GM23338 (cell line): ENCODE measurements at regions not wholly inside any gene's neighbourhood (a gene's known extent, or its start where the extent isn't known, plus 50 kb on each side); places are given as distances from the start of the nearest gene placed in this dataset.

Experiments
- ATAC-seq: fragments of 200-7000 bp; cut with Tn5 transposase; 3 replicates; pipeline ENCODE4 v1.9.1; 2020
- DNase-seq: peaks from one replicate; pipeline ENCODE4 v3.0.0-alpha.2; 2015; ENCODE audit warnings: low spot score
- H2AFZ ChIP-seq: fragments of 200-600 bp; sonication (generic); 2 replicates; pipeline ENCODE4 v1.8.0; 2016; ENCODE audit warnings: antibody characterized with exemption, mild to moderate bottlenecking, moderate library complexity
- H3F3A ChIP-seq: fragments of 200-600 bp; sonication (generic); replicated peaks from 2 replicates; pipeline ENCODE4 v1.8.0; 2017; ENCODE audit warnings: antibody characterized with exemption, mixed run types, low read depth
- H3K27ac ChIP-seq: fragments of 200-600 bp; sonication (generic); 2 replicates; pipeline ENCODE4 v1.6.1; 2016; ENCODE audit warnings: low read depth
- H3K27me3 ChIP-seq: fragments of 200-600 bp; sonication (generic); 2 replicates; pipeline ENCODE4 v1.8.0; 2016; ENCODE audit warnings: mild to moderate bottlenecking, mixed run types, moderate library complexity; ENCODE audit not compliant: insufficient read depth
- H3K36me3 ChIP-seq: fragments of 200-600 bp; sonication (generic); 2 replicates; pipeline ENCODE4 v1.8.0; 2016; ENCODE audit warnings: mild to moderate bottlenecking; ENCODE audit not compliant: insufficient read depth
- H3K4me1 ChIP-seq: fragments of 200-600 bp; sonication (generic); 2 replicates; pipeline ENCODE4 v1.8.0; 2016; ENCODE audit warnings: mild to moderate bottlenecking, moderate library complexity; ENCODE audit not compliant: insufficient read depth
- H3K4me2 ChIP-seq: fragments of 200-600 bp; sonication (generic); 2 replicates; pipeline ENCODE4 v1.7.1; 2017; ENCODE audit warnings: mixed run types
- H3K4me3 ChIP-seq: fragments of 200-600 bp; sonication (generic); 2 replicates; pipeline ENCODE4 v1.6.1; 2016; ENCODE audit warnings: mixed run types
- H3K79me2 ChIP-seq: fragments of 200-600 bp; sonication (generic); replicated peaks from 2 replicates; pipeline ENCODE4 v1.8.0; 2017; ENCODE audit warnings: mild to moderate bottlenecking; ENCODE audit not compliant: insufficient read depth
- H3K9me2 ChIP-seq: fragments of 200-600 bp; sonication (generic); 2 replicates; pipeline ENCODE4 v1.8.0; 2017; ENCODE audit not compliant: insufficient read depth
- H4K20me1 ChIP-seq: fragments of 200-600 bp; sonication (generic); replicated peaks from 2 replicates; pipeline ENCODE4 v1.8.0; 2017; ENCODE audit warnings: mild to moderate bottlenecking; ENCODE audit not compliant: insufficient read depth
- H3K27ac Mint-ChIP-seq: 2 replicates; pipeline ENCODE4 v1.8.0; 2020; ENCODE audit warnings: inconsistent platforms, mild to moderate bottlenecking, moderate library complexity, mixed read lengths
- H3K27me3 Mint-ChIP-seq: 3 replicates; pipeline ENCODE4 v1.8.0; 2022; ENCODE audit warnings: low read depth, mild to moderate bottlenecking, moderate library complexity, mixed read lengths, inconsistent platforms; ENCODE audit not compliant: insufficient read depth, poor library complexity
- H3K36me3 Mint-ChIP-seq: 3 replicates; pipeline ENCODE4 v1.8.0; 2021; ENCODE audit warnings: low read depth, mild to moderate bottlenecking, inconsistent platforms, moderate library complexity, mixed read lengths
- H3K4me1 Mint-ChIP-seq: 3 replicates; pipeline ENCODE4 v1.8.0; 2020; ENCODE audit warnings: mild to moderate bottlenecking, inconsistent platforms, mixed read lengths
- H3K4me3 Mint-ChIP-seq: 3 replicates; pipeline ENCODE4 v1.8.0; 2021; ENCODE audit warnings: moderate library complexity, mild to moderate bottlenecking, inconsistent platforms, mixed read lengths
- H3K9me3 Mint-ChIP-seq: 3 replicates; pipeline ENCODE4 v1.8.0; 2020; ENCODE audit warnings: moderate library complexity, mild to moderate bottlenecking, inconsistent platforms, mixed read lengths
- CREB1 ChIP-seq: fragments of 250-450 bp; sonication (Bioruptor Pico); IDR thresholded peaks from 2 replicates; pipeline ENCODE4 v1.5.0; 2020; ENCODE audit warnings: low read depth, mild to moderate bottlenecking, moderate library complexity
- EZH2phosphoT487 ChIP-seq: fragments of 200-600 bp; sonication (generic); IDR thresholded peaks from one replicate; pipeline ENCODE4 v1.8.1; 2018; ENCODE audit warnings: antibody characterized with exemption; ENCODE audit not compliant: unreplicated experiment
- JUNB ChIP-seq: IDR thresholded peaks from one replicate; pipeline ENCODE4 v1.6.1; 2016; ENCODE audit warnings: antibody characterized with exemption; ENCODE audit not compliant: unreplicated experiment
- ZNF462 ChIP-seq: fragments of 250-450 bp; sonication (Bioruptor Pico); IDR thresholded peaks from 2 replicates; pipeline ENCODE4 v1.5.0; 2020; ENCODE audit warnings: mild to moderate bottlenecking, moderate library complexity
- TF ChIP-seq, protein P1 (sequence below), 2 experiments: fragments of 200-600 bp in 1 of 2; sonication (generic) in 1 of 2; conservative IDR thresholded peaks; 2 replicates each; pipeline versions ENCODE4 v1.5.1 to v1.6.1; 2016 to 2017; ENCODE audit warnings: antibody characterized with exemption in 2 of 2, low read depth in 2 of 2, mild to moderate bottlenecking in 2 of 2, moderate library complexity in 1 of 2

DNA sequence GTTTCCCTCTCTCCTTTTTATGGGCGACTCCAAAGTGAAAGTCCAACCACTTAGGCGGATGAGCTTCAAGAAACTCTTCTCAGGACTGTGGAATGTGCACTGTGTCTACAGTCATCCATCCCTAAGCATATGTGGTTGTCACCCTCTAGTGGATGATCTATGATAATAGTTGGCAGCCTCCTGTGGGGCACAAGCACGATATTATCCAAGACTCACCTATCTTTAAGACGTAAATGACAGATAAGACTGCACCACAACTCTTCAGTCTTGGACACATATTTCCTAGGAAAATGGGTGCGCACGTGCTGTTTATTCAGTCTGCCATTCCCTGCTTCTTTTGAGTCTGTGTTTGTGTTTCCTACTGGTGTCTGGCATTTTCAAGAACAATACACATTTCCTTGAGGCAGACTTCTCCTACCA, 145.5 kb upstream of the CTAGE1 start:
- peaks cover 11% of the 10 kb centered on the region for H3K4me1 Mint-ChIP-seq
- Histone ChIP-seq H3K4me1 (peaks cover 14% of the 10 kb centered on the region), H3K27me3 (peaks cover 52% of the 10 kb centered on the region), H2AFZ (no peak overlapping the region), H3K4me3 (no peak overlapping the region), H3K79me2 (no peaks in the 10 kb centered on the region), H3K36me3 (no peaks in the 10 kb centered on the region), H3K27ac (no peak overlapping the region), H4K20me1 (peaks cover 5% of the 10 kb centered on the region; the same call in 1 of the 2 replicates), H3K9me2 (no peaks in the 10 kb centered on the region), H3K4me2 (no peak overlapping the region), H3F3A (no peaks in the 10 kb centered on the region)
- ATAC-seq (peak; percentile 65), DNase-seq (peak; percentile 72)
- no peak overlapping the region for H3K27ac Mint-ChIP-seq
- no peak for TF ChIP-seq JUNB
- TF ChIP-seq EZH2phosphoT487 = no peak
- TF ChIP-seq, protein P1, sequence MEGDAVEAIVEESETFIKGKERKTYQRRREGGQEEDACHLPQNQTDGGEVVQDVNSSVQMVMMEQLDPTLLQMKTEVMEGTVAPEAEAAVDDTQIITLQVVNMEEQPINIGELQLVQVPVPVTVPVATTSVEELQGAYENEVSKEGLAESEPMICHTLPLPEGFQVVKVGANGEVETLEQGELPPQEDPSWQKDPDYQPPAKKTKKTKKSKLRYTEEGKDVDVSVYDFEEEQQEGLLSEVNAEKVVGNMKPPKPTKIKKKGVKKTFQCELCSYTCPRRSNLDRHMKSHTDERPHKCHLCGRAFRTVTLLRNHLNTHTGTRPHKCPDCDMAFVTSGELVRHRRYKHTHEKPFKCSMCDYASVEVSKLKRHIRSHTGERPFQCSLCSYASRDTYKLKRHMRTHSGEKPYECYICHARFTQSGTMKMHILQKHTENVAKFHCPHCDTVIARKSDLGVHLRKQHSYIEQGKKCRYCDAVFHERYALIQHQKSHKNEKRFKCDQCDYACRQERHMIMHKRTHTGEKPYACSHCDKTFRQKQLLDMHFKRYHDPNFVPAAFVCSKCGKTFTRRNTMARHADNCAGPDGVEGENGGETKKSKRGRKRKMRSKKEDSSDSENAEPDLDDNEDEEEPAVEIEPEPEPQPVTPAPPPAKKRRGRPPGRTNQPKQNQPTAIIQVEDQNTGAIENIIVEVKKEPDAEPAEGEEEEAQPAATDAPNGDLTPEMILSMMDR (conservative IDR thresholded peaks at IDR 0.05; ENCODE audit: low read depth in 2 of 2) = peak; percentile 65 to 82
- TF ChIP-seq CREB1 = no peak
- TF ChIP-seq ZNF462 = no peak
- no peaks in the 10 kb centered on the region for H3K36me3 Mint-ChIP-seq
- H3K4me3 Mint-ChIP-seq = no peak overlapping the region
- H3K27me3 Mint-ChIP-seq = peaks cover 26% of the 10 kb centered on the region
- H3K9me3 Mint-ChIP-seq = no peaks in the 10 kb centered on the region
